Aorta (tissue), 5 donors: ENCODE measurements at regions not wholly inside any gene's neighbourhood (a gene's known extent, or its start where the extent isn't known, plus 50 kb on each side); places are given as distances from the start of the nearest gene placed in this dataset.

Experiments
- ATAC-seq: fragments of 200-7000 bp; cut with Tn5 transposase; one replicate; pipeline ENCODE4 v1.9.1; 2022; ENCODE audit warnings: moderate library complexity; ENCODE audit not compliant: low FRiP score
- DNase-seq, 2 donors: peaks; one replicate each; pipeline ENCODE4 v3.0.0-alpha.2; 2020
- H3K27ac ChIP-seq, 2 donors: one replicate each; pipeline ENCODE4 v1.5.1; 2013; ENCODE audit warnings: low read length in 2 of 2, mild to moderate bottlenecking in 2 of 2, moderate library complexity in 2 of 2, control low read depth in 1 of 2, inconsistent platforms in 1 of 2, low read depth in 1 of 2
- H3K27me3 ChIP-seq, 2 donors: one replicate each; pipeline ENCODE4 v1.6.1; 2013; ENCODE audit warnings: control low read depth in 1 of 2, low read length in 1 of 2, mild to moderate bottlenecking in 1 of 2, moderate library complexity in 1 of 2; ENCODE audit not compliant: insufficient read depth in 2 of 2, control insufficient read depth in 1 of 2
- H3K36me3 ChIP-seq, 2 donors: one replicate each; pipeline ENCODE4 v1.6.1; 2013; ENCODE audit warnings: control low read depth in 1 of 2, low read length in 1 of 2, mild to moderate bottlenecking in 1 of 2; ENCODE audit not compliant: insufficient read depth in 2 of 2, control insufficient read depth in 1 of 2
- H3K4me1 ChIP-seq, 2 donors: one replicate each; pipeline ENCODE4 v1.6.1; 2013; ENCODE audit warnings: low read length in 2 of 2, control low read depth in 1 of 2, mild to moderate bottlenecking in 1 of 2, moderate library complexity in 1 of 2; ENCODE audit not compliant: insufficient read depth in 2 of 2, control insufficient read depth in 1 of 2
- H3K4me3 ChIP-seq, 2 donors: one replicate each; pipeline ENCODE4 v1.5.1; 2013; ENCODE audit warnings: low read length in 2 of 2, control low read depth in 1 of 2, mild to moderate bottlenecking in 1 of 2
- H3K9me3 ChIP-seq: one replicate; pipeline ENCODE4 v1.6.1; 2013; ENCODE audit warnings: mild to moderate bottlenecking, low read length; ENCODE audit not compliant: control insufficient read depth
- WGBS, 2 donors: extraction: QIAGEN DNeasy Blood & Tissue Kit; methylation state at CpG; one replicate each; pipeline ENCODE4 v1.1.7; 2013; 5-methylcytosine and 5-hydroxymethylcytosine counted together
- intact Hi-C, 2 donors: fragments of 100-400 bp; cut with DNase I; formaldehyde crosslinking; loops; one replicate each; pipeline versions ENCODE4 v1.14.2 to v1.15.0; 2022
- donor health status: healthy with polysubstance abuse.
- donor health status: Bipolar disorder and iron deficiency.
- donor health status: DM: no; HTN: no; CAD: no.
- donor health status: DM: no; HTN: no; CAD: no.
- donor health status: DM: yes; HTN: yes; CAD: no.

DNA sequence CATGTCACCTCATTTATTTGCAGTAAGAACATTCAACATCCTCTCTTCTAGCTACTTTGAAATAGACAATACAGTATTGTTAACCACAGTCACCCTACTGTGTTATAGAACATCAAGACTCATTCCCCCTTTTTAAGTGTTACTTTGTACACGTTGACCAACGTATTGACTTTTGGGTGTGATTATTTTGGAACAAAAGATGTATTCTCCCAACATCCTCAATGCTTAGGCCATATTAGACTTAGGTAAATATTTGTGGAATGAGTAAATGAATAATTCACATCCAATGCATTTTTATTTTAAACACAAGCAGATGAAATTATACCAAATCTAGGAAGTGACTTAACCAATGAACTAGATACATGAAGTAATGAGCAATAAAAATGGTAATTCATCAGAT is 296.6 kb downstream of the CHRM3 start:
- WGBS, 2 donors: 18 to 25% methylated on average over 2 of the region's 2 CpGs
- H3K4me1 ChIP-seq: no peaks in the 10 kb centered on the region
- H3K36me3 ChIP-seq: no peaks in the 10 kb centered on the region
- DNase-seq (no peak), ATAC-seq (no peak)
- no peak overlapping the region for H3K27ac ChIP-seq
- peaks cover 1% of the 10 kb centered on the region for H3K9me3 ChIP-seq
- no peaks in the 10 kb centered on the region for H3K27me3 ChIP-seq
- H3K4me3 ChIP-seq: no peak overlapping the region
- intact Hi-C loops: no loop called here

DNA sequence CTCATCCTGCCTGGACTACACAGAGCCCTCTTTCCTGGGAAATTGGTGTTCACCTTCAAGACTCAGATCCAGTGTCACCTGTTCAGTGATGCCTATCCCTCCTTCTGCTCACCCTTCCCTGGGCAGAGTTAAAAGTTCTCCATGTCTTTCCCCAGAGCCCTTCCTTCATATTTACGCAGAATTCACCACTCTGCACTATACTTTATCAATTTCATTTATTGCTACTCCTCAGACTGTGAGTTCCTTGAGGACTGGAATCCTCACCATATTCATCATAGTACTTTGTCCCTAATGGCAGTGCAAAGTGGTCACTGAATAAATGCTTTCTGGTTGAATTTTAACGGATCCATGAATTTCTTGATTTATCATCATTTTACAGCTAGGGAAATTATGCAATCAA is 300.0 kb downstream of the CHRM3 start:
- DNase-seq: no peak
- intact Hi-C loops: no loop called here
- ATAC-seq: no peak
- Histone ChIP-seq H3K36me3 (no peaks in the 10 kb centered on the region), H3K4me3 (no peak overlapping the region), H3K27ac (no peak overlapping the region), H3K27me3 (no peaks in the 10 kb centered on the region), H3K9me3 (peaks cover 1% of the 10 kb centered on the region), H3K4me1 (no peaks in the 10 kb centered on the region)
- WGBS, 2 donors: 75 to 79% methylated on average over 2 of the region's 2 CpGs

DNA sequence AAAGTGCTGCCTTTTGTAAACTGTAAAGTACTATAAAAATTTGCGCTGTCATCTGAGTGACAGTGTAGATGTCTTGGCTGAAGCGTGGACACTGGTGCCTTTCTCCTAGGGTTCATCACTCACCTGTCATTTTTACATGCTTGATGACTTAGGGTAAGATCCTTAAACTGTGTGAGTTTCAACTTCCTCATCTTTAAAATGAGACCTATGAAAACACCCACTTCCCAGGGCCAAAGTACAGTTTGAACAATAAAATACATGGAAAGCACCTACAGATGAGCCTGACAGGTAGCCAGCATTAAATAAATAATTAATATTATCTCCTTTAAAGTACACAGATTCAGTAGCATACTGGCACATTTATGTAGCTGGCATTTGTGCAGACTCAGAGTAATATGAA is 309.9 kb downstream of the CHRM3 start:
- no peaks in the 10 kb centered on the region for H3K27me3 ChIP-seq
- intact Hi-C loops: no loop called here
- H3K27ac ChIP-seq: no peak overlapping the region
- H3K4me3 ChIP-seq: no peak overlapping the region
- H3K9me3 ChIP-seq: no peaks in the 10 kb centered on the region
- no peak for DNase-seq
- ATAC-seq: no peak
- H3K36me3 ChIP-seq: no peaks in the 10 kb centered on the region
- H3K4me1 ChIP-seq: no peaks in the 10 kb centered on the region
- WGBS, 2 donors: 90% methylated on average over 2 of the region's 2 CpGs

DNA sequence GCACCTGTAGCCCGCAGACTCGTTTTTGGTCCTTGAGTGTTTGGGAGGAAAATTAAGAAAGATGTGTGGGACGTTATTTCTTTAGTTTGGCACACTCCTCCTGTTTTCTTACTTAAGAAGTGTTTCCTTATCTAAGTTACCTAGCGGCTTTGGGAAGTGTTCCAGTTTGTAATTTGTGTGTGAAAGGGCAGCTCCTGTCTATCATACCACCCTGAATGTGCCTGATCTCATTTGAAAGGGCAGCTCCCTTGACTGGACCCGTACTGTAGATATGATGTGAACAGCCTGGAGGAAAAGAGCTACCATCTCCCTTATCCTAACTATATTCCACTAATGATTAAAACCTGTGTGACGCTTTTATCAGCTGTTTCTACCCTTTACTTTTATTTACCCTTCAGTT is 314.3 kb downstream of the CHRM3 start:
- Histone ChIP-seq H3K9me3 (no peaks in the 10 kb centered on the region), H3K4me3 (no peak overlapping the region), H3K27me3 (no peaks in the 10 kb centered on the region), H3K36me3 (no peaks in the 10 kb centered on the region), H3K4me1 (no peaks in the 10 kb centered on the region), H3K27ac (no peak overlapping the region)
- no peak for DNase-seq
- intact Hi-C loops: no loop called here
- WGBS, 2 donors: 55 to 56% methylated on average over 6 of the region's 6 CpGs
- no peak for ATAC-seq

DNA sequence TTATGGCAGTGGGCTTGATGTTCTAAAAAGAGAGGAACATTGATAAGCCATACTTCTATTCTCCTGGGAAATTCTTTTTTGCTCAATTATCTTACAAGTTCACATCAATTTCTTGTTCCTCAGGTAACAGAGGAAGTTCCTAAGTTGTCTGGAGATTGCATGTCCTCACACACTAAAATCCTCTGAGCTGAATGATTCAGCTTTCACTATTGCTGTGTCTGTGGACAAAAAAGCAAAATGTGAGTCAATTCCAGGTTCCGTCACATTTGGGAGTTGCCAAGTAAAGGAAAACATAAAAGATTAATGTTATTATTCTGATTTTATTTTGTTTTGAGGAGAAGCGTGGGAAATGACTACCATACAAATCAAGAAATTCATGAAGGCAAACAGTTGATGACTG is 316.7 kb downstream of the CHRM3 start:
- ATAC-seq: no peak
- intact Hi-C loops: no loop called here
- Histone ChIP-seq H3K27me3 (no peaks in the 10 kb centered on the region), H3K27ac (no peak overlapping the region), H3K4me3 (no peak overlapping the region), H3K9me3 (no peaks in the 10 kb centered on the region), H3K4me1 (no peaks in the 10 kb centered on the region), H3K36me3 (no peaks in the 10 kb centered on the region)
- 32 to 37% methylated on average over 2 of the region's 2 CpGs for WGBS, 2 donors
- DNase-seq: no peak

DNA sequence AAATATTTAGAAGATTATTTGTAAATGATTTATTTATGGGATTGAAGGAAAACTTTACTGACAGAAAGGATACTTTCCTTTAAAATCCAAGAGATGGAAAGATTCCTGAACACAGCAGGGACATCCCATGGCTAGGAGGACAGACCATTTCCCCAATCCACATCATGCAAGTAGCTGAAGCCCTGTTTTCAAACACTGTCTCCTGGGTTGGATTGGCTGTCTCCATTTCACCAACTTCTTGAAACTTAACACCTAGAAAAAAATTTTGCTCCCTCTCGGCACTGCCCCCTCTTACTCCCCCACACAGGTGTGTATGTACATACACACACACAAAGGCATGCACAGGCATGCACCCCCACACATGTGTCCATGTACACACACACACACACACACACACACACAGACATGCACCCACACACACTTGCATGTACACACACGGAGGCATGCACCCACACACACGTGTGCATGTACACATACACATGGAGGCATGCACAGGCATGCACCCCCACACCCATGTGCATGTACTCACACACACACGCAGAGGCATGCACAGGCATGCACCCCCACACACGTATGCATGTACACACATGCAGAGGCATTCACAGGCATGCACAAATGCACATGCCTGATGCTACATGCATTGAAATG is 320.0 kb downstream of the CHRM3 start:
- DNase-seq (no peak), ATAC-seq (no peak)
- intact Hi-C loops: no loop called here

DNA sequence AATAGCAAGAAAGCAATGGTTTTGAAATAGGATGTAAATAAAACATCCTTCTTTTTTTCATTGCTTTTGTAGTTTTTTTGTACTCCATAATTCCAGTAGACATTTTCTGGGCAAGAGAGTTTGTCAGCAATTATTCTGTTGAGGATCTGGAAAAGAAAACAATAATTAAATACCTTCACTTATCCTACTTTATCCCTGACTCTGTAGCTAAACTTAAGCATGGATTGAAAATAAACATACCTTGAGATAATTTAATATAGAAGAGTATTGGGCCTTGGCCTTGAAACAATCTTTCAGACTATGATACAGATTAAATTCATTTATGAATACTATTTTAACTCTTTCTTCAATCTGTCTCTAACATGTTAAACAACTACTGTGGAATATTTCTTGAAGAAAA is 321.2 kb downstream of the CHRM3 start:
- no peaks in the 10 kb centered on the region for H3K4me1 ChIP-seq

More for the DNA sequence above, 320.0 kb downstream of the CHRM3 start:
- no peak overlapping the region for H3K4me3 ChIP-seq
- no peaks in the 10 kb centered on the region for H3K9me3 ChIP-seq
- no peaks in the 10 kb centered on the region for H3K27me3 ChIP-seq
- H3K4me1 ChIP-seq: no peaks in the 10 kb centered on the region
- H3K36me3 ChIP-seq: no peaks in the 10 kb centered on the region
- WGBS, 2 donors: 79 to 81% methylated on average over 5 of the region's 5 CpGs
- no peak overlapping the region for H3K27ac ChIP-seq

DNA sequence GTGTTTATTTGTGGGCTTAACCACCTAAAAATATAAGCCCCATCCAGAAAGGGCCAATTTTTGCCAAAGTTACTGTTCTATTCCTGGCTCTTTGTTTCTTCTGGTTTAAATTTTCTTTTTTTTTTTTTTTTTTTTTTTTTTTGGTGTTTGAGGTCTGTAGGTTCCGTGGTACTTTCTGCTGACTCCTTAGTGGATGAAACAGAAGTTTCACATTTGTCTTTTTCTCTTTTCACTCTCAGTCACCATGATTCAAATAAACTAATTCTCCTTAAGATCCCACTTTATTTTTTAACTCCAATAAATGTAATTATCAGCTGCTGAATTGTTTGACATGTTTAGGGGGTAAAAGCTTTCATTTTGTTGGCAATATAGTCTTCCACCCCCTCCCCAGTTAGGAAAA is 322.3 kb downstream of the CHRM3 start:
- Histone ChIP-seq H3K4me3 (no peak overlapping the region), H3K36me3 (no peaks in the 10 kb centered on the region), H3K4me1 (no peaks in the 10 kb centered on the region), H3K9me3 (no peaks in the 10 kb centered on the region), H3K27me3 (no peaks in the 10 kb centered on the region), H3K27ac (no peak overlapping the region)
- no peak for DNase-seq
- intact Hi-C loops: no loop called here
- 87 to 100% methylated on average over 1 of the region's 1 CpG for WGBS, 2 donors
- ATAC-seq: no peak

More for the DNA sequence above, 321.2 kb downstream of the CHRM3 start:
- intact Hi-C loops: no loop called here
- ATAC-seq: no peak
- Histone ChIP-seq H3K27me3 (no peaks in the 10 kb centered on the region), H3K27ac (no peak overlapping the region), H3K4me3 (no peak overlapping the region), H3K9me3 (no peaks in the 10 kb centered on the region), H3K36me3 (no peaks in the 10 kb centered on the region)
- no peak for DNase-seq

DNA sequence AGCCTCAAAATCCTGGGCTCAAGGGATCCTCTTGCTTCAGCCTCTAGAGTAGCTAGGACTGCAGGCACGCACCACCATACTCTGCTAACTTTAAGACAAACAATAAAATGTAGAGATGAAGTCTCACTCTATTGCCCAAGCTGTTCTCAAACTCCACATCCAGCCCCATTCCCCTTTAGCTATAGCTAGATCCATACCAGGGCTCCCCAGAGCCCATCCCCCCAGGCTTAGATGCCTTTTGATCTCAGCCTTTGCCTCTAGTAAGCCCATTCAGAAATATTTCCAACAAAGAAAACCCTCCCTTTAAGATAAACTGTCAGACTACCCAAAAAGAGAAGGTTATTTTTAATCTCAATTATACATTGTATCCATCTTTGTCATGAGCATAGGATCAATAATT is 325.4 kb downstream of the CHRM3 start:
- intact Hi-C loops: no loop called here
- no peak overlapping the region for H3K4me3 ChIP-seq
- H3K9me3 ChIP-seq: no peaks in the 10 kb centered on the region
- no peaks in the 10 kb centered on the region for H3K27me3 ChIP-seq
- DNase-seq (no peak), ATAC-seq (no peak)
- no peak overlapping the region for H3K27ac ChIP-seq
- H3K4me1 ChIP-seq: no peaks in the 10 kb centered on the region
- no peaks in the 10 kb centered on the region for H3K36me3 ChIP-seq
- 93 to 96% methylated on average over 1 of the region's 1 CpG for WGBS, 2 donors
